IPS-NIHi11 (cell line): ENCODE measurements at regions not wholly inside any gene's neighbourhood (a gene's known extent, or its start where the extent isn't known, plus 50 kb on each side); places are given as distances from the start of the nearest gene placed in this dataset.

ENCODE experiments used
- DNase-seq: peaks from one replicate; pipeline ENCODE4 v3.0.0; 2012; ENCODE audit warnings: mixed read lengths, low spot score

DNA sequence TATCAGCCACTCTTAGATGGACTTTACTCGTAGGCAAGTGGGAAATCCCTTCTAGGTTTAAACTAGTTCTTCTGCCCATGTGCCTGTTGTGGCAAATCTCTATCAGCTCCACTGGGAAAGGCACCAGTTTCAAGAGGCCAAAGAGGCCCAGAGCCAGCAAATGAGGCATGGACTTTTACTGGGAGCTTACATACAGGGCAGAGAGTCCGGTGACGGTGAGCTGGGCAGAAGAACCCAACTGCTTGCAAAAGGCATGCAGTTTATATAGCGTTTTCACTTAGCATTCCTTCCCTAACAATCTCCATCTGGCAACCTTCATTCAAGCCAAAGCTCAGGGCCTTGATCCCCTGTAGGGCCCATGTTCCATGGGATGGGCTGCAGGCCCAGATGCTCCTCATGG, 93.0 kb upstream of the C3orf80 start:
- no peak for DNase-seq

DNA sequence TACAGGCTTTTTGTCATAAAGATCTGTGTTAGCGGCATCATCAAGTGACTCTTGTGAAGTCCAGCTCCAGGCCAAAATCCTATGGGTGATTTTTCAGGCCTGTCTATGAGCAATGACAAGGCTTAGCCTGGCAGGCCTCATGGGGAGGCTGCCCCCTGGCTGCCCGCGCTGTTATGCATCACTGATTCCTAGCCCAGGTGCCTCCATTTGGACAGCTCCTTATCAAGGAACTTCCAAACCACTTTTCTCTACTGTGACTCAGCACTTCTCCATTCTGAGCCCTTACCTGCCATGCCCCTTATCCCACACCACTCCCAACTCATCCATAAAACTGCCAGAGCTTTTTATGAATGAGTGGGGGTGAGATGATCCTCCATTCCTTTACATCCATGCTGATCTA, 91.5 kb upstream of the C3orf80 start:
- DNase-seq, result peak; percentile 54

DNA sequence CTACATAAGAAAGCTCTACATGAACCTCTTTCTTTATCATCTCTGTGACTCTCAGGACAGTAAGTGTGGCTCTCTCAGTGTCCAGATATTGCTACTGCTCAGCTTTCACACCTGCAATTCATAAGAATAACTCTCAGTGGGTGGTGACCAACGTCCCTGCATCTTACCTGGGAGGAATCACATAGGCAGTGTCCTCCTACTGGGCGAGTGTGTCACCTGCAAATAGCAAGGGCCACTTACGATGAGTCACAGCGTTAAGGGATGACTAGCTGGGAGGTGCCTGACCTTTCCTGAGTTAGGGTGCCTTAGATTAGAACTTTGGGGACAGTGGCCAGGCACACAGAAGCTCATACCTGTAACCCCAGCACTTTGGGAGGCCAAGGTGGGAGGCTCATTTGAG, 90.8 kb upstream of the C3orf80 start:
- DNase-seq, result no peak

DNA sequence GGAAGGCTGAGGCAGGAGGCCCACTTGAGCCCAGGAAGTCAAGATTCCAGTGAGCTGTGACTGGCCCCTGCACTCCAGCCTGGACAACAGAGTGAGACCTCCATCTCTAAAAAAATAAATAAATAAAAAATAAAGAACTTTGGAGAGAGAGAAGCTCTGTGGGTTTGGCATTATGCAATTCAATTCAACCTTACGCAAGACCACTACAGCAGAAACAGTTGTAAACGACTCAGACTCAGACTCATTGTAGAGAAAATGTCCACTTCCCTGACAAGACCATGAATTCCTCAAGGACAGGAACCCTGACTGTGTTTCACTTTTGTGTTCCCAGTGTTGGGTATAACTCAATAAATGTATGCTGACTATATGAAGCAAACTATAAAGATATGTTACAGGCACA, 90.3 kb upstream of the C3orf80 start:
- no peak for DNase-seq

DNA sequence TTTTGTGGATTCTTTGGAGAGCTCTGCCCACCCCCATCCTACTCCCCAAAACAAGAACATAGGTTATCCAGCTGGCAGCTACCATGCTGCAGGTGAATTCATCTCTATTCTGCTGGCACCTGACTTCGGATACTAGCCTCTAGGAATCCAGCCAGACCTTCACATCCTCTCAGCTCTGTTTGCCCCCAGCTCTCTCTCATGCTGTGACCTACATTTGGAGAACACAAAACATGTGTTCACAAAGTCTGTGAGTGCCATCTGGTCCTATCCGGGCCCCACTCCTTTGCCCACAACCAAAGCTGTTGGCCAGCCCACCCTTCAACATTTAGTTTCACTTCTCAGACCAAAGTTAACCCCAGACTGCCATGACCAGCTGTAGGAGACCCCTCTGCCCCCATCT, 89.4 kb upstream of the C3orf80 start:
- DNase-seq, result no peak

DNA sequence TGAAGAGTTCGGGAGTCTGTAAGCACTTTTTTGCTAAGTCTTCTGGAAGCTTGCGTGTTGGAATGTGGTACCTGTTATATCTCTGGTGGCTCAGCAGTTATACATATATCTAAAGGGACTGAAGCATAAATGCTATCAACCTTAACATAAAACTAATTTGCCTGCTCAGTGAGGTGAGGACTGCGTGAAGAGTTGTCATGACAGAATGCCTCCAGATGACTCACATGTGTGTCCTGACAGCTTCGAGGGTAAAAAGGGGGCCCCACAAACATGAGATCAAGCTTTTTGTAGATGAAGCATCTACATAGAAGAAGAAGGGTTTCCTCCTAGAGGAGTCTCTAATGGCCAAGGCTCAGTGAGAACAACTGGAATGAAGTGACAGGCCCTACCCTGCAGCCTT, 88.8 kb upstream of the C3orf80 start:
- DNase-seq, result no peak

DNA sequence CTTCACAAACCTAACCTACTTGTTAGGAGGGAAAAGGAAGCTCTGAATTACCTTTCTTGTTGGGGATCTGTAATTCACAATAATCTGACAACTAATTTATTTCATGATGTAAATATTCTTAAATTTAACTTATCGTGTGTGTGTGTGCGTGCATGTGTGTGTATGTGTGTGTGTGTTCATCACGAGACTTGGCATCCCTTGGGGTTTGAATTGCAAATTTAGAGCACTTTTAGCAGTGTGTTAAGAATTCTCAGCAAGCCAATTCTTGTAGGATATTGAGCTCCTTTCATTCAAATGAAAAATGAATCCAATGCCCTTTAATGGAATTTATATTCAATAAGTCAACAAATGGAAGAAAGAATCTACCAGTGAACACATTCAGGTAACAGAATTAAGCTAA, 85.9 kb upstream of the C3orf80 start:
- no peak for DNase-seq

DNA sequence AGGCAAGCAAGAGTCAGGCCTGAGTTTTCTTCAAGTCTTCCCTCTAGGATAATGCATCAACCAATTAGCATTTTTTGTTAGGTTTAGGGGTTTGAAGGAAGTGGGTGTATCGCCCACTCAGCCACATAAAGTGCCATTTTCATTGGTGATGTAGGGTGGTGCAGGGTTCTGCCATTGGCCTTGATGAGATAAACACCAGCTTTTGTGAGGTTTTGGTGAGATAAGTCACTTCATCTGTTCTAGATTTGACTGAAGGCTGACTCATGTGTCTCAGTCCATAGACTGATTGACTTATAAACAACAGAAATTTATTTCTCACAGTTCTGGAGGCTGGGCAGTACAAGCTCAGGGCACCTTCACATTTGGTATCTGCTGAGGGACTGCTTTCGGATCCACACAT, 84.5 kb upstream of the C3orf80 start:
- no peak for DNase-seq

DNA sequence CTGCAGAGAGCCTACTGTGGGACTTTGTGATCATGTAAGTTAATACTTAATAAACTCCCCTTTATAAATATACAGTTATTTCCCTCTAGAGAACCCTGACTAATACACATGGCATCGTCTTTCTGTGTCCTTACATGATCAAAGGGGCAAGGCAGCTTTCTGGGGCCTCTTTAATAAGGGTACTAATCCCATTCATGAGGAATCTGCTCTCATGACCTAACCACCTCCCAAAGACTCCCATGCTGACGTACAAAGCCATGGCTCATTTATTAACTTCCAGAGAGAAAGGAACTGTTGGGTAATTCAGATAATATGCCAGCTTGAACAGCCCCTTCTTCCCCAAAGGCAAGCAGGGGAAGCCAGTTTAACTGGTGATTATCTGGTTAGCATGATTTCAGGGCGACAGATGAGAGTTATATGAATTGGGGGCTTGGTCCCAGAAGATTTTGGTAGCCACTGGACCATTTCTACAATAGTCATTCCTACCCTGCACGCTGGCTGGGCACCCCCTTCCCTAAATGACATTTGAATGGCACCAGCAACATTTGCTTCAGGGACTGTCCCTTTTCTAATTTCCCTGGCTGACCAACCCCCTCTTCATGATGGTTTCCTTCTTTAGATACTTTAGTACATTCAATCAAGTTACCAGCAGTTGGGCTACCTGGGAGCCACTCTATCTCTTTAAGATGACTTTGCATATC, 83.6 kb upstream of the C3orf80 start:
- DNase-seq, result no peak

DNA sequence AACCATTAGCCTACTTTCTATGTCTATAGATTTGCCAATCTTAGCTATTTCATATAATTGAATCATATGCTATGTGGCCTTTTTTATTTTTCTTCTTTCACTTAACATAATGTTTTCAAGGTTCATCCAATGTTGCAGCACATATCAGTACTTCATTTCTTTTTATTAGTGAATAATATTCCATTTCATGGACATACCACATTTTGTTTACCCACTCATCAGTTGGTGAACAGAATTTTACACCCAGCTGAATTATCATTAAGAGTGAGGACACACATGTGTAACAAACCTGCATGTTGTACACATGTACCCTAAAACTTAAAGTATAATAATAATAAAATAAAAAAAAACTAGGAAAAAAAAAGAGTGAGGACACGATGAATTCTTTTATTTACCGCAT, 81.7 kb upstream of the C3orf80 start:
- no peak for DNase-seq

DNA sequence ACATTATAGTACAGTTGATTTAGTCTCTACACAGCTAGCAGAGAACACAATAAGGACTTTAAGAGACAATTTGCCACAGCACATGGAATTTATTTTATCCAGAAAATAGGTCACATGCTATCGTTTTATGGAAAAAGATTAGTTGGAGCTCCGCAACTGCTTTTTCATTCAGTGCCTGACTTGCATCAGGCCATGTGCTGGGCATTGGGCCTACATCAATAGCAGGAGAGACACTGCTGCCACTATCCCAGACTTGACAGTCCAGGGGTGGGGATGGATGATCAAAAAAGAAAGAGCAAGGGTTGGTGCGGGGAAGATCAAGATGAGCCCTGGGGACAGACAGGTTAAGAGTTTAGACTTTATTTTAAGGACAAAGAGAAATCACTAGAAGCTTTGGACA, 75.2 kb upstream of the C3orf80 start:
- DNase-seq, result no peak

DNA sequence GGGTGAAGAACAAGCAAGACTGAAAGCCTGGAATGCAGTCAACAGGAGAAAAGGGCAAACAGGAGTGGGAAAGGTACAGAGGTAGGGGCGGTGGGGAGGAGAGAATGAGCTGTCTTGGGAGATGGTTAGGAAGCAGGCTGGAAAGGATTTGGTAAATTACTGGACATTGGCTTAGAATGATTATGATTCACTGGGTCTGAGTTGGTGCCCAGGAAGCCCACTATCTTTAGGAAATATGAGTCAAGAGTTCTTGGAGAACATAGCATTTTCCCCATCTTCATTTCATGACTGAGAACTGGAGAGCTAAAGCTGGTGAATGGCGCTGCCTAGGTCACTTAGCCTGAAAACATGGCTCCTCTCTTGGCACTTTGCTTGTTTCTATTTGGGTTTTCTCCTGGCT, 74.7 kb upstream of the C3orf80 start:
- DNase-seq, result no peak

DNA sequence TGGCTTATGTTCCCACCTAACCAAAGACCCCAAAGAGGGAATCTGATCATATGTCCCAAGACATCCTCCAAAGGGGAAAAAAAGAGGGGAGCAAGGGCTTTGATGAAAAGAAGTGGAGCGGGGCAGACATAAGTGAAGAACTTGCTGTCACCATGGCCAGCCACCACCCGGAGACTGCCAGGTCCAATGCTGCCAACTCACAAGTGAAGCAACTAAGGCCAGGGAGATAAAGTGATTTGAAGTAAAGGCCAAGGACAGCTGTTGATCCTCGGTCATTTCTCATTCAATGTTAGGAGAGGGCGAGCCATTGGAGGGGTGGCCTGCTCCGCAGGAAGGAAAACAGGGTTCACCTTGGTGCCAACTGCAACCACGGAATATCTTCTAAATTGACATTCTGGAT, 72.6 kb upstream of the C3orf80 start:
- no peak for DNase-seq

DNA sequence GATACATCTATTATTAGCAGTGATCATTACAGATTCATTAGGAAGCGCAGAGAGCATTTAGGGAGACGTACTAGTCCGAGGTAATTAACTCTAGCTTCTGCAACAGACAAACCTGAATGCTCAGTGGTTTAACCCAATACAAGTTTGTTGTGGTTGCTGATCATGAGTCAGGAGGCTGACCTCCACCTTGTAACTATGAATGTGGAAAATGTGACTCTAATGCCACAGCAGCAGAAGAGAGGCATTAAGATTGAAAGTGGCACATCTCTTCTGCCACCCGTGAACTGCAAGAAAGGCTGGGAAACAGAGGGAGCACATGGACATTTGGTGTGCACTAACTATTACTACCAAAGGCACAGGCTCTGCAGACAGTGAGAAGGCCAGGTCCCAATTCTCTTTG, 71.2 kb upstream of the C3orf80 start:
- no peak for DNase-seq

DNA sequence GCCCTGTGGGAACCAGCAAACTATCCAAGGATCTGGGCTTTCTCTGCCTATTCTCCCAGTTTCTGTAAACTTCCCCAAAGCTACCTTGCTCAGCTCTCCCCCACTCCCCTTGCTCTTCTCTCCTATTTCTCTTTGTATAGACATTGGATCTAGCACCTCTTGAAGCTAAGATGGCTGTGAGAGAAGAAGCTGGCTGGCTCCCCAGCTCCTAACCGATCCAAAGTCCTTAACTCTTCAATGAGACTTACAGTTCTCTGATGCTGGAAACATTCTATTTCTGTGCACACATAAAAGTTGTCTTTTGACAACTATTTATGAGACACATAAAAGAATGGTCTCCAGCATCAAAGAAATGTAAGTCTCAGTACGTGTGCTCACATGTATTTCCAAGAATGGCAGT, 70.6 kb upstream of the C3orf80 start:
- no peak for DNase-seq

DNA sequence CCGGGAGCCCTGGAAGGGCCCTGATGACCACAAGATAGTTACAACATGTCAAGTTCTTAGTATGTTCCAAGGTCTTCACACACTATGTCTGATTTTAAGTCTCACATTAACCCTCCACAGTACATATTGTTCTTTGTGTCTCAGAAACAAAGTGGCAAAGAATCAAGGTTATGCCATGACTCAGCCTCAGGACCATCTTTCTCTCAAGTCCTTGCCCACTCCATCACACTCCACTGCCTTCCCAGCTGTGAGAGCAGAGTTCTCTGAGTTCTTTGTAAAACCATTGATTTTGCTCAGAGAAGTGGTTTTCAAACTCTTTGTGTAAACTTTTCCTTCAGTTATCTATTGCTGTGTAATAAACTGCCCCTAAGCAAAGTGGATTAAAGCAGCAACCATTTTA, 67.9 kb upstream of the C3orf80 start:
- no peak for DNase-seq

DNA sequence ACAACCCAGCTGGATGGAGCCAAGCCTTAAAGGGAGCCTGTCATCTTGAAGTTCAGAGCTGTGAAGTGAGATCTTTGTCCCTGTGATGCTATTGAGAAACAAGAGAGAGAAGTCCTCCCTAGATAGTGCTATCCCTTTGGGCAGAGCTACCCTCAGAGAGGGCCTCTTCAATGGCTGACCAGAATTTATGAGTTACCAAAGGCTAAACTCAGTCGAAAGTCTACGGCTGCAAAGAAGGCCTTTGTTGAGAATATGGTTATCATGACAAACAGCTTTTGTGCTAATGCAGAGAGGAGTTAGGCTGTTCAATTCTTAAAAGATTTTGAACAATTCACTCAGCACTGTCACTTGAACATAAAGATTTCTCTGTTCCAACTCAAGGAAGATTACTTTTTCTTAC, 65.9 kb upstream of the C3orf80 start:
- DNase-seq, result no peak

DNA sequence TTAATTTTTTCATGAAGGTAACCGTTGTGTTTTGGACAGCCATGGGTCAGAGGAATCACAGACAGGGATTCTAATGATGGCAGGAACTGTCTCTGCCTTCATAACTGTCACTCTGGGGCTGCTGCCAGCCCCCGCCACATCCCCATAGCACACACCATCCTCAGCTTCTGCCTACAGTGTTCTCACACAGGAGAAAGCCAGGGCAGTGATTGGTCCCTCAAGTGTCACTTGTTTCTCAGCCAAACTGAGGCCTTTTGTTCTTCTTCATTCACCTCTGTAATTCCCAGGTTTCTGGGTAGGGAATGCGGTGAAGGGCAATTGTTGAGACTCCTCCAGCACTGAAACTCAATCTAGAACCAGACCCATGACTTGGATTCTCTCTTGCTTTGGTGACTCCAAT, 65.4 kb upstream of the C3orf80 start:
- no peak for DNase-seq

DNA sequence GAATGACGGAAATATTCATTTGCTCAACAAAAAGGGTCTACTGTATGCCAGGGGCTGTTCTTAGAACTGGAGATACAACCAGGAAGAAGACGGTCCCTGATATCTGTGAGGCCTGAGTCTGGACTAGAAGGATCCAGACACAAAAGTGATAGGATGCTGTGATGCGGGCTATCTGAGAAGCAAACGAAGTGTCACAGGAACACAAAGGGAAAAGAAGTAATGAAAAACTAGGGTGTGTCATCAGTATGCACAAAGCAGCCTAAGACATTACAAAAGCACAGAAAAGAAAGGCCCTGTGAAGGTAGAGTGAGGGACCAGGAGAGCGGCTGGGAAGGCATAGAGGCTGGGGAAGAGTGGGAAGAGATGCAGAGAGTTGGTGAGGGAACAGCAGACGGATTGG, 63.3 kb upstream of the C3orf80 start:
- DNase-seq, result no peak

DNA sequence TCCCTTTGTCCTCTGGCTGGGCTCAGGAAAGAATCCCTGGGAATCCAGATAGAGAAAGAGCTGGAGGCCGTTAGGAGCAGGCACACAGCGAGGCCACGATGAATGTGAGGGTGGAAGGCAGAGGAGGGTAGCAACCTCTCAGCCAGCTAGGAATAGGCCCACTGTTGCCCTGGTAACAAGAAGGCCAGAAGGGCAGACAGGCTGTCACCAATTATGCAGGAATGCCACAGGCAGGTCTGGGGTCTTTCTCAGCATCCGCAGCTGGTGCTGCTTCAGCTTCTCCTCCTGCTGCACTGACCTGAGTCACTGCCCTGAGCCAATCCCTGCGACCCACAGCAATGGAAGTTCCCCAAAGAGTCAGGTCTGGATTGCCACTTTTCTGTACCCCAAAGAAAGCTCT, 62.8 kb upstream of the C3orf80 start:
- peak; percentile 88 for DNase-seq

DNA sequence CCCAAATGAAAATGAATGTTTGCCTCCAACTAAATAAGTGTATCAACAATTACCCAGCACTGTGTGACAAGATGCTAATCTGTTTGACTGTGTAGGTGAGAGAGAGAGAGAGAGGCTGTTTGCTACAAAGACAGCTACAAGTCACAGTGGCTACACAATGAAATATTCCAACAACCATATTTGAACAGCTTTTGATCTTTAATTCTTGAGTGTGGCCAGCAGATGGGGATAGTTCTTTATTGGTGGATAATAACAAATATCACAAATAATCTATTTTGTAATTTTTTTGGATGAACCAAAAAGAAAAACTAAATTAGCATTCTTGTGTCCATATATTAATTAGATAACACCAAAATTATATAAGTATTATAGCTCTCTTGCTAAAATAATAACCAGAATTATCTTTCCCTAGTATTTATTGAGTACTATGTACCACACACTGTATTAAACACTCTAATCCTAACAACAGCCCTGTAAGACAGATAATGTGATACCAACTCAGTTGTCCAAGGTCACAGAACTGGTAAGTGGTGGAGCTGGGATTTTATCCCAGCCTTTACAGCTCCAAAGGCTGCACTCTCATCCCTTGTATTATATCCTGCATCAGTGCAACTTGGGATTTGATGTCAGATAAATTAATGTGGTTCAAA, 61.9 kb upstream of the C3orf80 start:
- no peak for DNase-seq

DNA sequence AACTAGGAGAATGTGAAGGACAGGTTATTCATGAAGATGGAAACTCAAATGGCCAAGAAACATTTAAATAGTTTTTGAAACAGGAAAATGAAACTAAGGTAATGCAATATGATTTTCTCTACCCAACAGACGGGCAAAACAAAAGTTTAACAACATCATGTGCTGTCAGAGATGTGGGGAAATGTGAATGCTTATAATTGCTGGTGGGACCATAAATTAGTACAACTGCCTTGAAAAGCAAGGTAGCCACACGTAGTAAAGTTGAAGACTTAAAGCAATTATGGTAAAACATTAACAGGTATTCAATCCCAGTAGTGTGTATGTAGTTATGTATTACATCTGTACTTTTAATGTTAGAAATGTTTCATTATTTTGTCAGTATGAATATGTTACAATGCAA, 57.0 kb upstream of the C3orf80 start:
- DNase-seq, result no peak

DNA sequence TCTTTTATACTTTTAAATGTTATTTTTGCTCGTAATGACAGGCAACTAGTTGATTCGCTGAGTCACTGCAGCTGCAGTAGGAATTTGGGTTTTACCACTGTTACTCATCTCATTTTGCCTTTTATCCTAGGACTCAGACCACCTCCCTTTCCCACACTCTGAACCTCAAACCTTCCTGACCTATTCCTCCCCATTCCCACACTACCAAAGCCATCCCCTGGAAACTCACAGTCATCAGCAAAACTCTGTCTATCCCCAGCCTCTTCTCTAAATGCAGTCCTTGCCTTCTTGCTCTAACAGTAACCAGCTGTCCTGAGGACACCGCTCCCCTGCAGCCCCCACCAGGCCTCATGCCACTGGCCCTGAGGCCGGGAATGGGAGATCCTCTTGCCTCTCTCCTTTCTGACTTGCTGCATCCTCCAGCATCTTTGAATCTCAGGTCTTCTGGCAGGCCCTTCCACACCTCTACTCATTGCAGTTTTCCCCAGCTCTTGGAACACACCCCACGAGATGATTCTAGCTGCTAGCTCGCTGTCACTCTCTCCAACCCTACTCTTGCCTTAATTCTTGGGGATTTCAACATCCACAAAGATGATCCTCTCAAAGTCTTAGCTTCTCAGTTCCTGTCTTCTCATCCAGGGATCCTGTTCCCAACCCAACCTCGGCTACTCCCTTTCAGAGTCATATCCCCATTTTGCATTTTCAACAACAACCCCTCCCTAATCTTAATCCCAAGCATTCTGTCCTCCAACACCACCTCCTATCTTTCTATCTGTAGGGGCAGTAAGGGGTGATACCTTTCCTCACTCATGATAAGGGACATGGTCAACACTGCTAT, 55.9 kb upstream of the C3orf80 start:
- no peak for DNase-seq
